Astrocyte (in vitro differentiated cells and primary cell): ENCODE measurements at regions not wholly inside any gene's neighbourhood (a gene's known extent, or its start where the extent isn't known, plus 50 kb on each side); places are given as distances from the start of the nearest gene placed in this dataset.

ENCODE experiments used
- DNase-seq: peaks from one replicate; pipeline ENCODE4 v3.0.0-alpha.2; 2010; ENCODE audit warnings: low read depth
- FAIRE-seq: peaks from 2 replicates; lab custom pipeline; 2011; peaks lifted over from hg19 to GRCh38; lab: Jason Lieb, UNC
- H2AFZ ChIP-seq: 2 replicates; pipeline ENCODE4 v1.6.0; 2012; ENCODE audit warnings: low read depth, low read length, inconsistent platforms
- H3K27ac ChIP-seq: 2 replicates; pipeline ENCODE4 v1.5.1; 2011; ENCODE audit warnings: low read depth, low read length, inconsistent platforms
- H3K27me3 ChIP-seq: 2 replicates; pipeline ENCODE4 v1.6.0; 2011; ENCODE audit warnings: low read length, inconsistent platforms; ENCODE audit not compliant: insufficient read depth
- H3K36me3 ChIP-seq: 2 replicates; pipeline ENCODE4 v1.5.1; 2011; ENCODE audit warnings: low read length, inconsistent platforms; ENCODE audit not compliant: insufficient read depth
- H3K4me1 ChIP-seq: 2 replicates; pipeline ENCODE4 v1.5.1; 2011; ENCODE audit warnings: low read length, inconsistent platforms; ENCODE audit not compliant: insufficient read depth
- H3K4me2 ChIP-seq: 2 replicates; pipeline ENCODE4 v1.6.0; 2012; ENCODE audit warnings: low read length, inconsistent platforms
- H3K4me3 ChIP-seq: 2 replicates; pipeline ENCODE4 v1.5.1; 2011; ENCODE audit warnings: low read depth, mild to moderate bottlenecking, low read length, inconsistent platforms; ENCODE audit not compliant: insufficient read depth
- H3K79me2 ChIP-seq: 2 replicates; pipeline ENCODE4 v1.6.0; 2012; ENCODE audit warnings: mild to moderate bottlenecking, low read length, inconsistent platforms; ENCODE audit not compliant: insufficient read depth
- H3K9ac ChIP-seq: 2 replicates; pipeline ENCODE4 v1.6.0; 2012; ENCODE audit warnings: mild to moderate bottlenecking, low read length, inconsistent platforms
- H3K9me3 ChIP-seq: 2 replicates; pipeline ENCODE4 v1.5.1; 2012; ENCODE audit warnings: low read depth, mild to moderate bottlenecking, low read length, inconsistent platforms; ENCODE audit not compliant: insufficient read depth
- H4K20me1 ChIP-seq: 2 replicates; pipeline ENCODE4 v1.6.0; 2012; ENCODE audit warnings: low read length, inconsistent platforms; ENCODE audit not compliant: insufficient read depth
- H3K27ac Mint-ChIP-seq: one replicate; pipeline ENCODE4 v1.8.0; 2021; ENCODE audit warnings: mild to moderate bottlenecking, mixed read lengths; ENCODE audit not compliant: unreplicated experiment
- H3K27me3 Mint-ChIP-seq: one replicate; pipeline ENCODE4 v1.8.0; 2021; ENCODE audit warnings: low read depth, mixed read lengths; ENCODE audit not compliant: unreplicated experiment
- H3K36me3 Mint-ChIP-seq: one replicate; pipeline ENCODE4 v1.8.0; 2021; ENCODE audit warnings: low read depth, mixed read lengths; ENCODE audit not compliant: unreplicated experiment
- H3K4me1 Mint-ChIP-seq: one replicate; pipeline ENCODE4 v1.8.0; 2021; ENCODE audit warnings: low read depth, mixed read lengths; ENCODE audit not compliant: unreplicated experiment
- H3K4me3 Mint-ChIP-seq: one replicate; pipeline ENCODE4 v1.8.0; 2021; ENCODE audit warnings: mild to moderate bottlenecking, moderate library complexity, mixed read lengths; ENCODE audit not compliant: unreplicated experiment
- H3K9me3 Mint-ChIP-seq: one replicate; pipeline ENCODE4 v1.8.0; 2021; ENCODE audit warnings: mild to moderate bottlenecking, mixed read lengths; ENCODE audit not compliant: unreplicated experiment
- CTCF ChIP-seq: IDR thresholded peaks from 2 replicates; pipeline ENCODE4 v1.5.1; 2011; ENCODE audit warnings: low read depth, mild to moderate bottlenecking, inconsistent platforms, low read length, moderate library complexity; ENCODE audit not compliant: insufficient read depth
- EZH2 ChIP-seq: IDR thresholded peaks from 2 replicates; pipeline ENCODE4 v1.6.1; 2012; ENCODE audit warnings: mild to moderate bottlenecking, low read length, inconsistent platforms; ENCODE audit not compliant: insufficient read depth

GRCh38 chr1:55860326-55860725, 645.2 kb upstream of the USP24 start:
- no peaks in the 10 kb centered on the region for H3K79me2 ChIP-seq
- TF ChIP-seq EZH2 (no peak), CTCF (no peak)
- H3K9me3 ChIP-seq = no peaks in the 10 kb centered on the region
- FAIRE-seq = no peak
- H3K9ac ChIP-seq = no peak overlapping the region
- no peaks in the 10 kb centered on the region for H3K4me1 ChIP-seq
- H3K4me2 ChIP-seq = no peak overlapping the region
- no peak overlapping the region for H3K27ac Mint-ChIP-seq
- H3K36me3 Mint-ChIP-seq = peaks cover 1% of the 10 kb centered on the region
- H3K27me3 ChIP-seq = no peaks in the 10 kb centered on the region
- H3K27ac ChIP-seq = no peak overlapping the region
- no peak overlapping the region for H2AFZ ChIP-seq
- no peaks in the 10 kb centered on the region for H4K20me1 ChIP-seq
- H3K4me3 ChIP-seq = no peak overlapping the region
- peaks cover 37% of the 10 kb centered on the region for H3K27me3 Mint-ChIP-seq
- no peaks in the 10 kb centered on the region for H3K36me3 ChIP-seq
- peaks cover 1% of the 10 kb centered on the region for H3K9me3 Mint-ChIP-seq
- H3K4me1 Mint-ChIP-seq = no peaks in the 10 kb centered on the region
- no peak for DNase-seq
- no peak overlapping the region for H3K4me3 Mint-ChIP-seq

- FAIRE-seq = no peak
- Mint-ChIP-seq H3K27me3 (peaks cover 54% of the 10 kb centered on the region), H3K36me3 (no peaks in the 10 kb centered on the region), H3K4me1 (no peaks in the 10 kb centered on the region), H3K4me3 (no peak overlapping the region), H3K9me3 (no peaks in the 10 kb centered on the region), H3K27ac (no peak overlapping the region)
- Histone ChIP-seq H3K79me2 (no peaks in the 10 kb centered on the region), H3K27ac (no peak overlapping the region), H3K4me3 (no peak overlapping the region), H4K20me1 (no peaks in the 10 kb centered on the region), H3K4me1 (no peaks in the 10 kb centered on the region), H3K36me3 (no peaks in the 10 kb centered on the region), H2AFZ (no peak overlapping the region), H3K4me2 (no peak overlapping the region), H3K27me3 (no peaks in the 10 kb centered on the region), H3K9me3 (no peaks in the 10 kb centered on the region), H3K9ac (no peak overlapping the region)
- TF ChIP-seq CTCF (no peak), EZH2 (no peak)
- peak; percentile 87 for DNase-seq
Observed at GRCh38 chr1:55854911-55855310, 639.7 kb upstream of the USP24 start.

- no peak for FAIRE-seq
- Histone ChIP-seq H4K20me1 (no peaks in the 10 kb centered on the region), H3K9me3 (no peaks in the 10 kb centered on the region), H3K27me3 (no peaks in the 10 kb centered on the region), H3K36me3 (no peaks in the 10 kb centered on the region), H2AFZ (no peak overlapping the region), H3K79me2 (no peaks in the 10 kb centered on the region), H3K4me1 (no peaks in the 10 kb centered on the region), H3K9ac (no peak overlapping the region), H3K4me2 (no peak overlapping the region), H3K4me3 (no peak overlapping the region), H3K27ac (no peak overlapping the region)
- no peak overlapping the region for H3K27ac Mint-ChIP-seq
- no peaks in the 10 kb centered on the region for H3K4me1 Mint-ChIP-seq
- no peaks in the 10 kb centered on the region for H3K36me3 Mint-ChIP-seq
- DNase-seq = no peak
- peaks cover 30% of the 10 kb centered on the region for H3K27me3 Mint-ChIP-seq
- no peak for TF ChIP-seq CTCF
- TF ChIP-seq EZH2 = no peak
- no peaks in the 10 kb centered on the region for H3K9me3 Mint-ChIP-seq
- H3K4me3 Mint-ChIP-seq = no peak overlapping the region
Observed at GRCh38 chr1:55848906-55849305, 633.7 kb upstream of the USP24 start.
